ENCODE measurements at regions not wholly inside any gene's neighbourhood (a gene's known extent, or its start where the extent isn't known, plus 50 kb on each side); places are given as distances from the start of the nearest gene placed in this dataset.

DNA sequence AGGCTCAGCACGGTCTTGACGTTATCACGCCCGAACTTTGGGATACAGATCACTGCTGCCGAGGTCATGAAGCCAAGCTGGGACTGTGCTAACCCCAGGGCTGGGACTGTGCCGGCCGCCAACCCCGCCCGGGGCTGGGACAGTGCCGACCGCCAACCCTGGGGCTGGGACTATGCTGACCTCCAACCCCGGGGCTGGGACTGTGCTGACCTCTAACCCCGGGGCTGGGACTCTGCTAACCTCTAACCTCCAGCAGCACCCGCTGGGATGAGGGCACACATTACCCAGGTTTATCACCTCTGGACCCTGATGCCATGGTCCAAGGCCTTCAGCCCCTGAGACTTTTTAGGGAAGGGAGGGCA lies 129.7 kb downstream of the IGLL1 start:
- Histone ChIP-seq H3K56ac (ENCODE audit: extremely low read depth, insufficient read depth, low read length) (no peak overlapping the region), H4K8ac (ENCODE audit: low read depth in 2 of 2, low read length in 2 of 2) (no peak overlapping the region), H3K79me1 (ENCODE audit: low read depth in 1 of 2, low read length in 2 of 2) (no peaks in the 10 kb centered on the region), H3K27me3 (ENCODE audit: control insufficient read depth, insufficient read depth, low read length) (no peaks in the 10 kb centered on the region), H2BK20ac (ENCODE audit: low read depth, low read length) (no peak overlapping the region), H2AK9ac (replicated peaks; ENCODE audit: low read depth, low read length, poor library complexity) (no peak overlapping the region), H4K91ac (ENCODE audit: insufficient read depth, low read depth, low read length) (no peak overlapping the region), H3K4me1 (ENCODE audit: control insufficient read depth, insufficient read depth, low read length) (no peaks in the 10 kb centered on the region), H3K4me3 (ENCODE audit: insufficient read depth, low read depth, low read length) (no peak overlapping the region), H3K9me1 (ENCODE audit: insufficient read depth, low read length) (no peaks in the 10 kb centered on the region), H3K9me3 (ENCODE audit: control insufficient read depth, insufficient read depth, low read length) (peaks cover 3% of the 10 kb centered on the region; the same call in 1 of the 2 replicates), H2AK5ac (ENCODE audit: low read depth, low read length) (no peak overlapping the region), H4K20me1 (ENCODE audit: insufficient read depth, low read length) (no peaks in the 10 kb centered on the region), H3K9ac (ENCODE audit: low read depth, low read length) (no peak overlapping the region), H2BK15ac (ENCODE audit: low read depth, low read length) (no peak overlapping the region), H4K5ac (ENCODE audit: low read depth, low read length) (no peak overlapping the region), H2BK5ac (ENCODE audit: low read depth, low read length, poor library complexity, severe bottlenecking) (no peak overlapping the region), H3K4me2 (ENCODE audit: low read depth, low read length) (no peak overlapping the region), H3K23ac (ENCODE audit: low read depth, low read length) (no peak overlapping the region), H3K4ac (ENCODE audit: low read depth, low read length) (no peak overlapping the region), H2BK120ac (ENCODE audit: low read depth, low read length) (no peak overlapping the region), H2AFZ (replicated peaks; ENCODE audit: low read length, poor library complexity) (no peak overlapping the region), H3K14ac (replicated peaks; ENCODE audit: low read depth, low read length) (no peak overlapping the region), H3K27ac (ENCODE audit: insufficient read depth, low read length) (no peak overlapping the region), H3K36me3 (ENCODE audit: control insufficient read depth, insufficient read depth, low read length) (no peaks in the 10 kb centered on the region), H3K18ac (ENCODE audit: low read depth, low read length) (no peak overlapping the region)
- DNase-seq: no peak
- ChIA-PET POLR2A (ENCODE audit: unreplicated experiment) (no interaction called here), CTCF (no interaction called here)
- no peak for ATAC-seq (ENCODE audit: low read depth)
- in situ Hi-C loops (cut with MboI; ENCODE audit: low sequenced_read_pairs) (no loop called here), dilution Hi-C loops (cut with HindIII; ENCODE audit: low sequenced_read_pairs, unreplicated experiment) (no loop called here), intact Hi-C loops (cut with micrococcal nuclease) (no loop called here)
- 84% methylated on average over 7 of the region's 14 CpGs; no CpG with 5 or more reads in 1 of the 2 experiments for WGBS, 2 experiments (ENCODE audit: extremely low coverage in 2 of 2, insufficient read length in 1 of 2)
- TF ChIP-seq RAD21 (IDR thresholded peaks at IDR 0.05; ENCODE audit: low read length) (no peak), CHD1 (IDR thresholded peaks at IDR 0.05; ENCODE audit: low read depth, low read length) (no peak), RCOR1 (IDR thresholded peaks at IDR 0.05; ENCODE audit: insufficient replicate concordance, low read length) (no peak), MAFK (IDR thresholded peaks at IDR 0.05; ENCODE audit: low read depth, low read length) (no peak), NFE2L2 (IDR thresholded peaks at IDR 0.05; ENCODE audit: low read depth, low read length) (no peak), SMC3 (IDR thresholded peaks at IDR 0.05; ENCODE audit: low read depth, low read length) (no peak), POLR2A (IDR thresholded peaks at IDR 0.05; ENCODE audit: low read depth, low read length) (no peak)
- TF ChIP-seq, protein P1, sequence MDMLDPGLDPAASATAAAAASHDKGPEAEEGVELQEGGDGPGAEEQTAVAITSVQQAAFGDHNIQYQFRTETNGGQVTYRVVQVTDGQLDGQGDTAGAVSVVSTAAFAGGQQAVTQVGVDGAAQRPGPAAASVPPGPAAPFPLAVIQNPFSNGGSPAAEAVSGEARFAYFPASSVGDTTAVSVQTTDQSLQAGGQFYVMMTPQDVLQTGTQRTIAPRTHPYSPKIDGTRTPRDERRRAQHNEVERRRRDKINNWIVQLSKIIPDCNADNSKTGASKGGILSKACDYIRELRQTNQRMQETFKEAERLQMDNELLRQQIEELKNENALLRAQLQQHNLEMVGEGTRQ (IDR thresholded peaks at IDR 0.05; ENCODE audit: low read depth, low read length): no peak
- TF ChIP-seq, protein P2, sequence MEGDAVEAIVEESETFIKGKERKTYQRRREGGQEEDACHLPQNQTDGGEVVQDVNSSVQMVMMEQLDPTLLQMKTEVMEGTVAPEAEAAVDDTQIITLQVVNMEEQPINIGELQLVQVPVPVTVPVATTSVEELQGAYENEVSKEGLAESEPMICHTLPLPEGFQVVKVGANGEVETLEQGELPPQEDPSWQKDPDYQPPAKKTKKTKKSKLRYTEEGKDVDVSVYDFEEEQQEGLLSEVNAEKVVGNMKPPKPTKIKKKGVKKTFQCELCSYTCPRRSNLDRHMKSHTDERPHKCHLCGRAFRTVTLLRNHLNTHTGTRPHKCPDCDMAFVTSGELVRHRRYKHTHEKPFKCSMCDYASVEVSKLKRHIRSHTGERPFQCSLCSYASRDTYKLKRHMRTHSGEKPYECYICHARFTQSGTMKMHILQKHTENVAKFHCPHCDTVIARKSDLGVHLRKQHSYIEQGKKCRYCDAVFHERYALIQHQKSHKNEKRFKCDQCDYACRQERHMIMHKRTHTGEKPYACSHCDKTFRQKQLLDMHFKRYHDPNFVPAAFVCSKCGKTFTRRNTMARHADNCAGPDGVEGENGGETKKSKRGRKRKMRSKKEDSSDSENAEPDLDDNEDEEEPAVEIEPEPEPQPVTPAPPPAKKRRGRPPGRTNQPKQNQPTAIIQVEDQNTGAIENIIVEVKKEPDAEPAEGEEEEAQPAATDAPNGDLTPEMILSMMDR (conservative IDR thresholded peaks at IDR 0.05; ENCODE audit: low read depth, low read length): no peak
- TF ChIP-seq, protein P3, sequence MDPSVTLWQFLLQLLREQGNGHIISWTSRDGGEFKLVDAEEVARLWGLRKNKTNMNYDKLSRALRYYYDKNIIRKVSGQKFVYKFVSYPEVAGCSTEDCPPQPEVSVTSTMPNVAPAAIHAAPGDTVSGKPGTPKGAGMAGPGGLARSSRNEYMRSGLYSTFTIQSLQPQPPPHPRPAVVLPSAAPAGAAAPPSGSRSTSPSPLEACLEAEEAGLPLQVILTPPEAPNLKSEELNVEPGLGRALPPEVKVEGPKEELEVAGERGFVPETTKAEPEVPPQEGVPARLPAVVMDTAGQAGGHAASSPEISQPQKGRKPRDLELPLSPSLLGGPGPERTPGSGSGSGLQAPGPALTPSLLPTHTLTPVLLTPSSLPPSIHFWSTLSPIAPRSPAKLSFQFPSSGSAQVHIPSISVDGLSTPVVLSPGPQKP (IDR thresholded peaks at IDR 0.05; ENCODE audit: borderline replicate concordance, low read depth, low read length): no peak
- BruUV-seq (replicated peaks): no TSS peak

Measured in IMR-90 (cell line).